ENCODE measurements at regions not wholly inside any gene's neighbourhood (a gene's known extent, or its start where the extent isn't known, plus 50 kb on each side); places are given as distances from the start of the nearest gene placed in this dataset.

DNA sequence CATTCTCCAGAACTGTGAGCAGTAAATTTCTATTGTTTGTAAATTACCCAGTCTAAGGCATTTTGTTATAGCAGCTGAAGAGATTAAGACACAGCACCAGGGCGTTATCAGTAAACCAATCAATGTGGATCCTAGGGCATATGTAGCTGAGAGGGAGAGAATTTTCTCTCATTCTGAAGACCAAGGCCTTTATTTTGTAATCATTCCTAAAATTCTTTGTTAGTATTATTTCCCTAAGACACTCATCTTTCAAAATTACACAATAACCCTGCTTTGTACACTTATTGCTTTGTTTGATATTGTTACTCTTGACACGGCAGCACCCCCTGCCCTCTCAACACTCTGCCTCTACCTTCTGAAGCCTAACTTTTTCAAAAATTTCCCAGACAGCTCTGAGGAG lies 419.1 kb downstream of the SLC4A3 start:
- no peak for TF ChIP-seq CBX5 (CRISPR knock-in tag; IDR thresholded peaks at IDR 0.05; ENCODE audit: borderline replicate concordance)
- TF ChIP-seq KDM5A (IDR thresholded peaks at IDR 0.05; ENCODE audit: borderline replicate concordance, low read length) = no peak
- no peak for TF ChIP-seq TRIM24 (CRISPR knock-in tag; IDR thresholded peaks at IDR 0.05)
- TF ChIP-seq, protein P1, sequence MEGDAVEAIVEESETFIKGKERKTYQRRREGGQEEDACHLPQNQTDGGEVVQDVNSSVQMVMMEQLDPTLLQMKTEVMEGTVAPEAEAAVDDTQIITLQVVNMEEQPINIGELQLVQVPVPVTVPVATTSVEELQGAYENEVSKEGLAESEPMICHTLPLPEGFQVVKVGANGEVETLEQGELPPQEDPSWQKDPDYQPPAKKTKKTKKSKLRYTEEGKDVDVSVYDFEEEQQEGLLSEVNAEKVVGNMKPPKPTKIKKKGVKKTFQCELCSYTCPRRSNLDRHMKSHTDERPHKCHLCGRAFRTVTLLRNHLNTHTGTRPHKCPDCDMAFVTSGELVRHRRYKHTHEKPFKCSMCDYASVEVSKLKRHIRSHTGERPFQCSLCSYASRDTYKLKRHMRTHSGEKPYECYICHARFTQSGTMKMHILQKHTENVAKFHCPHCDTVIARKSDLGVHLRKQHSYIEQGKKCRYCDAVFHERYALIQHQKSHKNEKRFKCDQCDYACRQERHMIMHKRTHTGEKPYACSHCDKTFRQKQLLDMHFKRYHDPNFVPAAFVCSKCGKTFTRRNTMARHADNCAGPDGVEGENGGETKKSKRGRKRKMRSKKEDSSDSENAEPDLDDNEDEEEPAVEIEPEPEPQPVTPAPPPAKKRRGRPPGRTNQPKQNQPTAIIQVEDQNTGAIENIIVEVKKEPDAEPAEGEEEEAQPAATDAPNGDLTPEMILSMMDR (CRISPR knock-in tag; IDR thresholded peaks at IDR 0.05) = no peak
- TF ChIP-seq NR2F2 (IDR thresholded peaks at IDR 0.05; ENCODE audit: borderline replicate concordance, low read depth) = no peak
- TF ChIP-seq POLR2A (IDR thresholded peaks at IDR 0.05; ENCODE audit: insufficient read depth in 1 of 2, low read depth in 2 of 2, low read length in 2 of 2) = no peak
- no peak for TF ChIP-seq MYC (CRISPR knock-in tag; IDR thresholded peaks at IDR 0.05; ENCODE audit: borderline replicate concordance)
- TF ChIP-seq SMARCE1 (IDR thresholded peaks at IDR 0.05; ENCODE audit: borderline replicate concordance) = no peak
